CD14-positive monocyte (primary cell): ENCODE measurements at regions not wholly inside any gene's neighbourhood (a gene's known extent, or its start where the extent isn't known, plus 50 kb on each side); places are given as distances from the start of the nearest gene placed in this dataset.

Source experiments
- DNase-seq, 3 donors: peaks; one replicate each; pipeline ENCODE4 v3.0.0-alpha.2; 2011 to 2022
- H2AFZ ChIP-seq: 2 replicates; pipeline ENCODE4 v1.6.0; 2012; ENCODE audit warnings: mild to moderate bottlenecking, low read depth, low read length, inconsistent platforms; ENCODE audit not compliant: insufficient read depth, poor library complexity, severe bottlenecking
- H3K27ac ChIP-seq, 2 donors: 1 replicate in 1 of 2; 2 replicates in 1 of 2; pipeline ENCODE4 v1.5.1; 2012 to 2013; ENCODE audit warnings: low read length in 2 of 2, control low read depth in 1 of 2, inconsistent platforms in 1 of 2, low read depth in 1 of 2, mild to moderate bottlenecking in 1 of 2
- H3K27me3 ChIP-seq, 2 donors: one replicate each; pipeline versions ENCODE4 v1.6.0 to v1.6.1; 2011 to 2013; ENCODE audit warnings: low read length in 2 of 2; ENCODE audit not compliant: control insufficient read depth in 2 of 2, insufficient read depth in 2 of 2
- H3K36me3 ChIP-seq, 2 donors: replicated peaks in 1 of 2; 1 replicate in 1 of 2; 2 replicates in 1 of 2; pipeline versions ENCODE4 v1.5.1 to v1.6.1; 2012 to 2013; ENCODE audit warnings: low read length in 2 of 2, control low read depth in 1 of 2, inconsistent platforms in 1 of 2, mild to moderate bottlenecking in 1 of 2; ENCODE audit not compliant: insufficient read depth in 2 of 2, control insufficient read depth in 1 of 2
- H3K4me1 ChIP-seq, 2 donors: 1 replicate in 1 of 2; 2 replicates in 1 of 2; pipeline versions ENCODE4 v1.5.1 to v1.6.1; 2012 to 2013; ENCODE audit warnings: low read length in 2 of 2, control low read depth in 1 of 2, inconsistent platforms in 1 of 2, mild to moderate bottlenecking in 1 of 2, moderate library complexity in 1 of 2; ENCODE audit not compliant: insufficient read depth in 2 of 2, control insufficient read depth in 1 of 2
- H3K4me2 ChIP-seq: replicated peaks from 2 replicates; pipeline ENCODE3; 2012; ENCODE audit warnings: low read length, moderate library complexity, mild to moderate bottlenecking; ENCODE audit not compliant: poor library complexity, severe bottlenecking; ENCODE audit errors: extremely low read depth
- H3K4me3 ChIP-seq, 3 experiments: fragments of 200-600 bp in 1 of 3; sonication (generic) in 1 of 3; replicated peaks in 1 of 3; 1 replicate in 2 of 3; 2 replicates in 1 of 3; pipeline ENCODE4 v1.5.1; 2011 to 2013; ENCODE audit warnings: low read length in 3 of 3, mild to moderate bottlenecking in 3 of 3, control low read depth in 2 of 3, low read depth in 2 of 3, inconsistent platforms in 1 of 3, moderate library complexity in 1 of 3
- H3K79me2 ChIP-seq: 2 replicates; pipeline ENCODE4 v1.6.0; 2012; ENCODE audit warnings: mild to moderate bottlenecking, control low read depth, inconsistent platforms, low read length, moderate library complexity; ENCODE audit not compliant: insufficient read depth
- H3K9ac ChIP-seq: 2 replicates; pipeline ENCODE4 v1.6.0; 2017; ENCODE audit warnings: low read length, mild to moderate bottlenecking; ENCODE audit not compliant: insufficient read depth, poor library complexity, severe bottlenecking
- H3K9me3 ChIP-seq, 2 donors: replicated peaks in 1 of 2; 1 replicate in 1 of 2; 2 replicates in 1 of 2; pipeline versions ENCODE4 v1.5.1 to v1.6.1; 2012 to 2013; ENCODE audit warnings: low read length in 2 of 2, control low read depth in 1 of 2; ENCODE audit not compliant: control insufficient read depth in 1 of 2, insufficient read depth in 1 of 2
- H4K20me1 ChIP-seq: 2 replicates; pipeline ENCODE4 v1.6.0; 2012; ENCODE audit warnings: mild to moderate bottlenecking, low read length, control low read depth, moderate library complexity; ENCODE audit not compliant: insufficient read depth
- H3K27ac Mint-ChIP-seq, 7 donors: one replicate each; pipeline ENCODE4 v1.8.0; 2020; ENCODE audit warnings: mild to moderate bottlenecking in 7 of 7, mixed read lengths in 7 of 7, moderate library complexity in 6 of 7, inconsistent platforms in 2 of 7
- H3K27me3 Mint-ChIP-seq, 3 donors: one replicate each; pipeline ENCODE4 v1.8.0; 2021 to 2022; ENCODE audit warnings: low read depth in 3 of 3, mild to moderate bottlenecking in 3 of 3, mixed read lengths in 3 of 3, moderate library complexity in 3 of 3, inconsistent platforms in 1 of 3
- H3K36me3 Mint-ChIP-seq, 2 donors: one replicate each; pipeline ENCODE4 v1.8.0; 2020; ENCODE audit warnings: mixed read lengths in 2 of 2, inconsistent platforms in 1 of 2, mild to moderate bottlenecking in 1 of 2
- H3K4me1 Mint-ChIP-seq: one replicate; pipeline ENCODE4 v1.8.0; 2020; ENCODE audit warnings: mild to moderate bottlenecking, mixed read lengths
- H3K4me3 Mint-ChIP-seq, 2 donors: one replicate each; pipeline ENCODE4 v1.8.0; 2020; ENCODE audit warnings: mild to moderate bottlenecking in 2 of 2, mixed read lengths in 2 of 2, moderate library complexity in 1 of 2
- H3K9me3 Mint-ChIP-seq, 7 donors: one replicate each; pipeline ENCODE4 v1.8.0; 2020 to 2022; ENCODE audit warnings: mixed read lengths in 7 of 7, mild to moderate bottlenecking in 6 of 7, moderate library complexity in 6 of 7, inconsistent platforms in 2 of 7
- WGBS: methylation state at CpG from one replicate; pipeline ENCODE4 v1.1.5; 2013; ENCODE audit warnings: missing lambda C conversion rate; ENCODE audit not compliant: insufficient coverage; 5-methylcytosine and 5-hydroxymethylcytosine counted together
- intact Hi-C, 2 donors: fragments of 100-400 bp; cut with micrococcal nuclease; formaldehyde crosslinking; loops; one replicate each; pipeline versions ENCODE4 v1.15.0 to v1.15.1; 2023
- TF ChIP-seq, protein P1 (sequence below): fragments of 200-600 bp; IDR thresholded peaks from one replicate; pipeline ENCODE4 v1.8.0; 2022; ENCODE audit warnings: antibody characterized with exemption, mild to moderate bottlenecking

DNA sequence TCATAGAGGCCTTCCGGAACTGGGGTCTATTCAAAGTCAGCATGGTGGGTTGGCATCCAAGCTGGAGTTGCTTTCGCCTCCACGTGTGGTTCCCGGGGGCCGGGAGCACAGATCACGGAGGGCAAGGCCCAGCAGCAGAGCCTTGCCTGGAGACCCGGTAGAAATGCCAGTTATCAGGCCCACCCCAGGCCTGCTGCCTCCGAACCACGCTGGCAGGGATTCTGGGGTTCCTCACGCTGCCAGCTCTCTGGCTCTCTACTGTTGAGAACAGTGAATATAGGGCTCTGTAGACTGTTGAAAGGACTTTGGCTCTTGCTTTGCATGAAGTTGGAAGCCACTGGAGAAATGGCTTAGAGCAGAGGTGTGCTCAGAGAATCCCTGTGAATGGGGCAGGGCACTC lies 127.5 kb downstream of the RIPK4 start:
- 96% methylated on average over 9 of the region's 10 CpGs for WGBS

DNA sequence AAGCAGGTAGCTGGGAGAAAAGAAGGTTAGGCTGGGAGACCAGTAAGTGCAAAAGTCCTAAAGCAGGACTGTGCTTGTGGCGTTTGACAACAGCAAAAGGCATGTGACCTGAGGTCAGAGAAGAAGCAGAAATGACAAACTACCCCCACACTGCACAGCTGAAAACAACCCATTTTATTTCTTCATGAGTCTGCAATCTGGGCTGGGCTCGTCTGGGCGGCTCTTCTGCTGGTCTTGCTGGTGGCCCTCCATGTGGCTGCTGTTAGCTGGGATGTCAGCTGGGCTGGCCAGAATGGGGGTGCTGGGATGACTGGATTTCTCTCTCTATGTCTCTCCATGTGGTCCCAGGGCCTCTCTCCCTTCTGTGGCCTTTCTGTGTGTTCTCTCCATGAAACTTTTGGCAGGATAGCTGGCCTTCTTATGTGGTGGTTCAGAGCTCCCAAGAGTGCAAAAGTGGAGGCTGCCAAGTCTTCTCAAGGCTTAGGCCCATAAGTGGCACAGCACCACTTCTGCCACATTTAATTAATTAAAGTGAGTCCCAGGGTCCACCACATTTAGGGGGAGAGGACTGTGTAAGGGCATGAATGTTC lies 128.6 kb downstream of the RIPK4 start:
- Histone ChIP-seq H3K36me3 (no peaks in the 10 kb centered on the region), H3K4me2 (no peak overlapping the region), H3K79me2 (no peaks in the 10 kb centered on the region), H3K4me3 (no peak overlapping the region), H3K4me1 (no peaks in the 10 kb centered on the region), H3K9me3 (peaks cover 0 to 5% of the 10 kb centered on the region in 2 donors), H2AFZ (no peak overlapping the region), H3K27ac (no peak overlapping the region), H3K9ac (no peak overlapping the region), H4K20me1 (no peaks in the 10 kb centered on the region), H3K27me3 (peaks cover 7 to 15% of the 10 kb centered on the region in 2 donors)
- Mint-ChIP-seq H3K27ac (no peak overlapping the region), H3K27me3 (peaks cover 24 to 34% (median 29%) of the 10 kb centered on the region in 3 donors), H3K9me3 (peaks cover 3 to 11% (median 5%) of the 10 kb centered on the region in 7 donors), H3K36me3 (no peaks in the 10 kb centered on the region), H3K4me3 (no peak overlapping the region), H3K4me1 (peaks cover 9% of the 10 kb centered on the region)
- WGBS, result 21% methylated on average over 2 of the region's 3 CpGs
- no peak for DNase-seq
- intact Hi-C loops, result no loop called here
- TF ChIP-seq, protein P1, sequence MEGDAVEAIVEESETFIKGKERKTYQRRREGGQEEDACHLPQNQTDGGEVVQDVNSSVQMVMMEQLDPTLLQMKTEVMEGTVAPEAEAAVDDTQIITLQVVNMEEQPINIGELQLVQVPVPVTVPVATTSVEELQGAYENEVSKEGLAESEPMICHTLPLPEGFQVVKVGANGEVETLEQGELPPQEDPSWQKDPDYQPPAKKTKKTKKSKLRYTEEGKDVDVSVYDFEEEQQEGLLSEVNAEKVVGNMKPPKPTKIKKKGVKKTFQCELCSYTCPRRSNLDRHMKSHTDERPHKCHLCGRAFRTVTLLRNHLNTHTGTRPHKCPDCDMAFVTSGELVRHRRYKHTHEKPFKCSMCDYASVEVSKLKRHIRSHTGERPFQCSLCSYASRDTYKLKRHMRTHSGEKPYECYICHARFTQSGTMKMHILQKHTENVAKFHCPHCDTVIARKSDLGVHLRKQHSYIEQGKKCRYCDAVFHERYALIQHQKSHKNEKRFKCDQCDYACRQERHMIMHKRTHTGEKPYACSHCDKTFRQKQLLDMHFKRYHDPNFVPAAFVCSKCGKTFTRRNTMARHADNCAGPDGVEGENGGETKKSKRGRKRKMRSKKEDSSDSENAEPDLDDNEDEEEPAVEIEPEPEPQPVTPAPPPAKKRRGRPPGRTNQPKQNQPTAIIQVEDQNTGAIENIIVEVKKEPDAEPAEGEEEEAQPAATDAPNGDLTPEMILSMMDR, result no peak

More for the DNA sequence above, 127.5 kb downstream of the RIPK4 start:
- intact Hi-C loops, result no loop called here
- H3K4me1 Mint-ChIP-seq, result peaks cover 9% of the 10 kb centered on the region
- H3K9me3 ChIP-seq, result peaks cover 0 to 5% of the 10 kb centered on the region in 2 donors
- peaks cover 3 to 11% (median 5%) of the 10 kb centered on the region in 7 donors for H3K9me3 Mint-ChIP-seq
- H3K27me3 Mint-ChIP-seq, result peaks cover 28 to 37% (median 34%) of the 10 kb centered on the region in 3 donors
- TF ChIP-seq, protein P1, result no peak
- no peak for DNase-seq
- no peak overlapping the region for H2AFZ ChIP-seq
- no peak overlapping the region for H3K27ac ChIP-seq
- no peak overlapping the region for H3K27ac Mint-ChIP-seq
- no peaks in the 10 kb centered on the region for H3K36me3 ChIP-seq
- no peak overlapping the region for H3K4me3 Mint-ChIP-seq
- no peak overlapping the region for H3K9ac ChIP-seq
- no peaks in the 10 kb centered on the region for H3K79me2 ChIP-seq
- H4K20me1 ChIP-seq, result no peaks in the 10 kb centered on the region
- H3K4me1 ChIP-seq, result no peaks in the 10 kb centered on the region
- peaks cover 9 to 17% of the 10 kb centered on the region in 2 donors for H3K27me3 ChIP-seq
- no peak overlapping the region for H3K4me3 ChIP-seq
- H3K4me2 ChIP-seq, result no peak overlapping the region
- no peaks in the 10 kb centered on the region for H3K36me3 Mint-ChIP-seq
